ENCODE measurements at regions not wholly inside any gene's neighbourhood (a gene's known extent, or its start where the extent isn't known, plus 50 kb on each side); places are given as distances from the start of the nearest gene placed in this dataset.

DNA sequence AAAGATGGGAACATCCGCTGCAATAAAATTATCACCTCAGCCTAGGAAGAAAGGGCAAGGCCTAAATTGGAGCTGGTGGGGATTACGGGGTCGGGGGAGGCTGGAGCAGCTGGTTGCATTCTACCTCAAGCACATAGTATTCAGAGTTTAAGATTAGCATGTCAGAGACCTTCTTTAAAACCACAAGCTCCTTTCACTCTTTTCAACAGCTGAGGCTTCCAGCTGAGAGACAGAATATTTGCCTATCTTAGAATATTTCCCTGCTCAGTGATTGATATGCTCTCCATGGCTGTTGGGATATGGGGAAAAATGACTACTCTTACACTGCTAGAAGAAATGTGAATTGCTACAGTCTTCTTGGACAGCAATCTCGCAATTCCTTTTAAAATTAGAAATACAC, 248.6 kb downstream of the TBX15 start:
- ATAC-seq (ENCODE audit: poor library complexity): no peak
- no peak overlapping the region for H3K27ac Mint-ChIP-seq

DNA sequence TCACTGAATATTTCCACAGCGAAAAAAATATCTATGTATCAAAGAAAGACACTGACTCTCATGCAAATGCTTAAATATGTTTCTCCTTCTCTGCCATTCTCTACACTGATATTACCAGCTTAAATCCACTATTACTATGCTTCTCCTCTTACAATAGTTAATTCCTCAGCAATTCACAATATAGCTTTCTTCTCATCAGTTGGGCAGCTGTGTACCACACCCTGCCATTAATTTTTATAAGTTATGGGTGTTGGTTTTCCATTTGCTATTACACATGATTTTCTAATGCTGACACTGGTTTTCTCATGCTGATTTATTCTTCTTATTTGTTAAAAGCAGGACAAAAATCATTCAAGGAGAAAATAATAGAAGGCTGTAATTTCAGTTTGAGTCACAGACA, 251.8 kb downstream of the TBX15 start:
- intact Hi-C loops (cut with DNase I, micrococcal nuclease): no loop called here

More for the DNA sequence above, 248.6 kb downstream of the TBX15 start:
- Mint-ChIP-seq H3K9me3 (peaks cover 8% of the 10 kb centered on the region), H3K4me3 (no peak overlapping the region), H3K36me3 (ENCODE audit: low read depth) (no peaks in the 10 kb centered on the region), H3K4me1 (ENCODE audit: low read depth) (no peaks in the 10 kb centered on the region), H3K27me3 (no peaks in the 10 kb centered on the region)
- H3K4me3 ChIP-seq (ENCODE audit: low read length): no peak overlapping the region
- H3K9me3 ChIP-seq (ENCODE audit: control insufficient read depth in 1 of 2, insufficient read depth in 1 of 2, low read length in 2 of 2): no peaks in the 10 kb centered on the region
- H3K27me3 ChIP-seq (ENCODE audit: control insufficient read depth in 1 of 2, insufficient read depth in 2 of 2, low read length in 2 of 2): no peaks in the 10 kb centered on the region
- H3K36me3 ChIP-seq (ENCODE audit: insufficient read depth, low read length): no peaks in the 10 kb centered on the region
- H3K27ac ChIP-seq (ENCODE audit: low read depth in 1 of 2, low read length in 2 of 2): no peak overlapping the region
- no peak for TF ChIP-seq CTCF (IDR thresholded peaks at IDR 0.05)
- CTCF ChIA-PET: no interaction called here
- POLR2A ChIA-PET: no interaction called here
- no peaks in the 10 kb centered on the region for H3K4me1 ChIP-seq (ENCODE audit: insufficient read depth, low read length)
- no peak for DNase-seq
- intact Hi-C loops (cut with DNase I, micrococcal nuclease): no loop called here

GRCh38 chr1:118717893-118718292, 270.2 kb downstream of the TBX15 start:
- TF ChIP-seq CTCF (IDR thresholded peaks at IDR 0.05): no peak
- ChIA-PET CTCF (no interaction called here), POLR2A (no interaction called here)
- Mint-ChIP-seq H3K9me3 (peaks cover 8% of the 10 kb centered on the region), H3K36me3 (ENCODE audit: low read depth) (no peaks in the 10 kb centered on the region), H3K27me3 (no peaks in the 10 kb centered on the region), H3K27ac (no peak overlapping the region), H3K4me3 (no peak overlapping the region), H3K4me1 (ENCODE audit: low read depth) (no peaks in the 10 kb centered on the region)
- H3K4me1 ChIP-seq (ENCODE audit: insufficient read depth, low read length): no peaks in the 10 kb centered on the region
- DNase-seq (no peak), ATAC-seq (ENCODE audit: poor library complexity) (no peak)
- H3K27me3 ChIP-seq (ENCODE audit: control insufficient read depth in 1 of 2, insufficient read depth in 2 of 2, low read length in 2 of 2): no peaks in the 10 kb centered on the region
- H3K27ac ChIP-seq (ENCODE audit: low read depth in 1 of 2, low read length in 2 of 2): no peak overlapping the region
- H3K4me3 ChIP-seq (ENCODE audit: low read length): no peak overlapping the region
- H3K9me3 ChIP-seq (ENCODE audit: control insufficient read depth in 1 of 2, insufficient read depth in 1 of 2, low read length in 2 of 2): peaks cover 0 to 8% of the 10 kb centered on the region in 2 experiments
- H3K36me3 ChIP-seq (ENCODE audit: insufficient read depth, low read length): no peaks in the 10 kb centered on the region
- intact Hi-C loops (cut with DNase I, micrococcal nuclease): no loop called here

More for the DNA sequence above, 251.8 kb downstream of the TBX15 start:
- Mint-ChIP-seq H3K9me3 (peaks cover 4% of the 10 kb centered on the region), H3K27me3 (no peaks in the 10 kb centered on the region), H3K27ac (no peak overlapping the region), H3K36me3 (ENCODE audit: low read depth) (no peaks in the 10 kb centered on the region), H3K4me3 (no peak overlapping the region), H3K4me1 (ENCODE audit: low read depth) (no peaks in the 10 kb centered on the region)
- ChIA-PET POLR2A (no interaction called here), CTCF (no interaction called here)
- no peaks in the 10 kb centered on the region for H3K27me3 ChIP-seq (ENCODE audit: control insufficient read depth in 1 of 2, insufficient read depth in 2 of 2, low read length in 2 of 2)
- no peak for TF ChIP-seq CTCF (IDR thresholded peaks at IDR 0.05)
- ATAC-seq (ENCODE audit: poor library complexity) (no peak), DNase-seq (no peak)
- no peak overlapping the region for H3K4me3 ChIP-seq (ENCODE audit: low read length)
- no peaks in the 10 kb centered on the region for H3K9me3 ChIP-seq (ENCODE audit: control insufficient read depth in 1 of 2, insufficient read depth in 1 of 2, low read length in 2 of 2)
- no peaks in the 10 kb centered on the region for H3K36me3 ChIP-seq (ENCODE audit: insufficient read depth, low read length)
- H3K4me1 ChIP-seq (ENCODE audit: insufficient read depth, low read length): no peaks in the 10 kb centered on the region
- no peak overlapping the region for H3K27ac ChIP-seq (ENCODE audit: low read depth in 1 of 2, low read length in 2 of 2)
